Nephron (organoid): ENCODE measurements at regions not wholly inside any gene's neighbourhood (a gene's known extent, or its start where the extent isn't known, plus 50 kb on each side); places are given as distances from the start of the nearest gene placed in this dataset.

Experiments
- H3K27ac Mint-ChIP-seq, 3 experiments: 2 replicates each; pipeline ENCODE4 v1.8.0; 2020; ENCODE audit warnings: mixed read lengths in 3 of 3, mild to moderate bottlenecking in 2 of 3, moderate library complexity in 1 of 3
- H3K27me3 Mint-ChIP-seq: 2 replicates; pipeline ENCODE4 v1.8.0; 2021; ENCODE audit warnings: low read depth, mild to moderate bottlenecking, moderate library complexity, mixed read lengths
- H3K36me3 Mint-ChIP-seq: 2 replicates; pipeline ENCODE4 v1.8.0; 2020; ENCODE audit warnings: low read depth, mixed read lengths
- H3K4me1 Mint-ChIP-seq: 2 replicates; pipeline ENCODE4 v1.8.0; 2020; ENCODE audit warnings: mixed read lengths
- H3K4me3 Mint-ChIP-seq, 3 experiments: 2 replicates each; pipeline ENCODE4 v1.8.0; 2020; ENCODE audit warnings: mild to moderate bottlenecking in 3 of 3, mixed read lengths in 3 of 3, moderate library complexity in 2 of 3
- H3K9me3 Mint-ChIP-seq: 2 replicates; pipeline ENCODE4 v1.8.0; 2020; ENCODE audit warnings: mixed read lengths
- CTCF ChIP-seq, 3 experiments: fragments of 200-600 bp; sonication (generic); IDR thresholded peaks; one replicate each; pipeline ENCODE4 v1.5.0; 2021; ENCODE audit warnings: antibody characterized with exemption in 3 of 3; ENCODE audit not compliant: unreplicated experiment in 3 of 3

- Mint-ChIP-seq H3K27me3 (peaks cover 9% of the 10 kb centered on the region), H3K36me3 (peaks cover 4% of the 10 kb centered on the region), H3K4me3 (no peak overlapping the region), H3K9me3 (peaks cover 18% of the 10 kb centered on the region), H3K27ac (no peak overlapping the region), H3K4me1 (no peaks in the 10 kb centered on the region)
- no peak for TF ChIP-seq CTCF (IDR thresholded peaks at IDR 0.05; ENCODE audit: unreplicated experiment in 3 of 3)
Measured at GRCh38 chr10:131642966-131643365, 257.8 kb upstream of the PPP2R2D start.

- Mint-ChIP-seq H3K4me3 (peak overlapping the region in 2 of 3 experiments; percentile 4 to 26), H3K27ac (peak overlapping the region; percentile 52 to 82 (median 56)), H3K4me1 (no peaks in the 10 kb centered on the region), H3K27me3 (peaks cover 10% of the 10 kb centered on the region), H3K36me3 (peaks cover 4% of the 10 kb centered on the region), H3K9me3 (peaks cover 18% of the 10 kb centered on the region)
- TF ChIP-seq CTCF (IDR thresholded peaks at IDR 0.05; ENCODE audit: unreplicated experiment in 3 of 3): no peak
Measured at GRCh38 chr10:131644289-131644688, 256.5 kb upstream of the PPP2R2D start.

GRCh38 chr10:131644864-131645658, 255.7 kb upstream of the PPP2R2D start:
- Mint-ChIP-seq H3K9me3 (peaks cover 11% of the 10 kb centered on the region), H3K36me3 (peaks cover 3% of the 10 kb centered on the region), H3K4me1 (no peaks in the 10 kb centered on the region), H3K4me3 (no peak overlapping the region), H3K27me3 (peaks cover 10% of the 10 kb centered on the region), H3K27ac (peak overlapping the region in 1 of 3 experiments; percentile 56)
- TF ChIP-seq CTCF (IDR thresholded peaks at IDR 0.05; ENCODE audit: unreplicated experiment in 3 of 3): no peak

- Mint-ChIP-seq H3K4me3 (no peak overlapping the region), H3K27me3 (peaks cover 15% of the 10 kb centered on the region), H3K27ac (no peak overlapping the region), H3K9me3 (peaks cover 6% of the 10 kb centered on the region), H3K36me3 (no peaks in the 10 kb centered on the region), H3K4me1 (no peaks in the 10 kb centered on the region)
- no peak for TF ChIP-seq CTCF (IDR thresholded peaks at IDR 0.05; ENCODE audit: unreplicated experiment in 3 of 3)
Measured at GRCh38 chr10:131645756-131646155, 255.1 kb upstream of the PPP2R2D start.

GRCh38 chr10:131646551-131647525, 254.0 kb upstream of the PPP2R2D start:
- Mint-ChIP-seq H3K27ac (no peak overlapping the region), H3K27me3 (peaks cover 26% of the 10 kb centered on the region)

More at GRCh38 chr10:131646551-131647525, 254.0 kb upstream of the PPP2R2D start:
- peaks cover 3% of the 10 kb centered on the region for H3K9me3 Mint-ChIP-seq
- no peak overlapping the region for H3K4me3 Mint-ChIP-seq
- TF ChIP-seq CTCF (IDR thresholded peaks at IDR 0.05; ENCODE audit: unreplicated experiment in 3 of 3): no peak
- H3K4me1 Mint-ChIP-seq: peaks cover 6% of the 10 kb centered on the region
- no peaks in the 10 kb centered on the region for H3K36me3 Mint-ChIP-seq
